ENCODE measurements at regions not wholly inside any gene's neighbourhood (a gene's known extent, or its start where the extent isn't known, plus 50 kb on each side); places are given as distances from the start of the nearest gene placed in this dataset.

DNA sequence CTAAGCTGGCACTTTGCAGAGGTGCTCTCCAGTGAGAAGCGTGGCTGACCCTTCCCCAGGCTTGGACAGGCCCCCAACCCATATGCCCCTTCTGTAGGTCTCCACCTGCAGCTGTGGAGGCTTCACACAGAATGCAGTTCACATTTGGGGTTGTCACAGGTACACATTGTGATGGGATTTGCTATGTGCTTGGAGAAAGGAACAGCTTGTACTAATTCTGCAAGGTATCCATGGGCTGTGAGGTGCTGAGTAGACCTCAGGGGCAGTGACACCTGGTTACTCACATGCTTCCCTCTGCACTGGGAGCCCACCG lies 188.9 kb downstream of the CXCL12 start:
- TF ChIP-seq EZH2 (IDR thresholded peaks at IDR 0.05; ENCODE audit: borderline replicate concordance, low read length): no peak
- TF ChIP-seq, protein P1, sequence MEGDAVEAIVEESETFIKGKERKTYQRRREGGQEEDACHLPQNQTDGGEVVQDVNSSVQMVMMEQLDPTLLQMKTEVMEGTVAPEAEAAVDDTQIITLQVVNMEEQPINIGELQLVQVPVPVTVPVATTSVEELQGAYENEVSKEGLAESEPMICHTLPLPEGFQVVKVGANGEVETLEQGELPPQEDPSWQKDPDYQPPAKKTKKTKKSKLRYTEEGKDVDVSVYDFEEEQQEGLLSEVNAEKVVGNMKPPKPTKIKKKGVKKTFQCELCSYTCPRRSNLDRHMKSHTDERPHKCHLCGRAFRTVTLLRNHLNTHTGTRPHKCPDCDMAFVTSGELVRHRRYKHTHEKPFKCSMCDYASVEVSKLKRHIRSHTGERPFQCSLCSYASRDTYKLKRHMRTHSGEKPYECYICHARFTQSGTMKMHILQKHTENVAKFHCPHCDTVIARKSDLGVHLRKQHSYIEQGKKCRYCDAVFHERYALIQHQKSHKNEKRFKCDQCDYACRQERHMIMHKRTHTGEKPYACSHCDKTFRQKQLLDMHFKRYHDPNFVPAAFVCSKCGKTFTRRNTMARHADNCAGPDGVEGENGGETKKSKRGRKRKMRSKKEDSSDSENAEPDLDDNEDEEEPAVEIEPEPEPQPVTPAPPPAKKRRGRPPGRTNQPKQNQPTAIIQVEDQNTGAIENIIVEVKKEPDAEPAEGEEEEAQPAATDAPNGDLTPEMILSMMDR (conservative IDR thresholded peaks at IDR 0.05 in 1 of 2, IDR thresholded peaks at IDR 0.05 in 1 of 2; ENCODE audit: extremely low read depth in 1 of 2, insufficient read depth in 1 of 2, low read depth in 1 of 2, low read length in 2 of 2): no peak
